ENCODE measurements at regions not wholly inside any gene's neighbourhood (a gene's known extent, or its start where the extent isn't known, plus 50 kb on each side); places are given as distances from the start of the nearest gene placed in this dataset.

DNA sequence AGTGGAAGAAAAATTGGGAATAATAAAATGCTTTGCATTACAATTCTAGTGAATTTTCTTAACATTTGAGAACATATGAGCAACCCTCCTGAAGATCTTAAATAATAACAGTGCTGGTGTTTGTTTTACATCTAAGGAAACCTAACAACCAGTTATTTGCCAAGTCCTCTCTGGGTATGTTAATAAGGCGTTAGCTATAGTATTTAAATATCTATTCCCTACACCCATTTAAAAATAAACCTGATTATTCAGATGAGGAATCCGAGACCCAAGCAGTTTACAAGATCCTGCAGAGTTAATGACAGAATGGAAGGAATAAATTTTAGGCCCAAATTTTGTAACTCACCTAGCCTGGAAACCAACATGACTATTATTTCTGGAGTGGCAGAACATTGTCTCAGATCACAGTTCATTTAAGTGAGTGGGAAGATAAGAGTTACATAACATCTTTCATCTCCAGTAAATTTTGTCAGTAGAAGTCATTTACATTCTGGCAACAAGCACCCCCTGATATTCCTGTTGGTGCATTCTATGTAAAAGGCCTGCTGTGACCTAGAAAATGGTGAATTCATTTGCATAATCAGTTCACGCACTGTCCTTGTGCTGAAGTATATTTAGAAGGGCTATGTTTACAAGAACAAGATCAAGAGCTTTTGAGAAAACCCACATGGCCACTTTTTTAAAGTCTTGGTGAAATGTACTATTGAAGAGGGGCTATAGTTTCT is 148.2 kb downstream of the COX7C start:
- no peaks in the 10 kb centered on the region for H3K36me3 ChIP-seq (ENCODE audit: control insufficient read depth in 2 of 2, extremely low read depth in 1 of 2, insufficient read depth in 1 of 2, low read length in 1 of 2)
- Mint-ChIP-seq H3K36me3 (no peaks in the 10 kb centered on the region), H3K27ac (no peak overlapping the region), H3K4me1 (no peaks in the 10 kb centered on the region), H3K27me3 (peaks cover 0 to 4% of the 10 kb centered on the region in 2 donors), H3K4me3 (no peak overlapping the region), H3K9me3 (peaks cover 0 to 8% (median 0%) of the 10 kb centered on the region in 3 donors)
- no peaks in the 10 kb centered on the region for H3K9me3 ChIP-seq
- no peaks in the 10 kb centered on the region for H3K27me3 ChIP-seq (replicated peaks in 1 of 2; ENCODE audit: control insufficient read depth in 2 of 2, extremely low read depth in 1 of 2, insufficient read depth in 2 of 2, low read length in 1 of 2)
- no peaks in the 10 kb centered on the region for H3K4me1 ChIP-seq (ENCODE audit: control insufficient read depth in 1 of 2, extremely low read depth in 1 of 2, insufficient read depth in 2 of 2, low read length in 2 of 2)
- ChIA-PET POLR2A (no interaction called here), CTCF (no interaction called here)
- no peak for ATAC-seq (replicated peaks in 1 of 4)
- H3K4me3 ChIP-seq (ENCODE audit: control insufficient read depth in 1 of 2, extremely low read depth in 1 of 2, low read length in 1 of 2) = no peak overlapping the region
- no peak for DNase-seq
- 89% methylated on average over 1 of the region's 3 CpGs for WGBS (ENCODE audit: insufficient coverage)
- H3K27ac ChIP-seq (ENCODE audit: low read length) = no peak overlapping the region

- H3K36me3 Mint-ChIP-seq = no peaks in the 10 kb centered on the region
- CTCF ChIA-PET = no interaction called here
- H3K27me3 ChIP-seq (replicated peaks in 1 of 2; ENCODE audit: control insufficient read depth in 2 of 2, extremely low read depth in 1 of 2, insufficient read depth in 2 of 2, low read length in 1 of 2) = no peaks in the 10 kb centered on the region
- H3K9me3 Mint-ChIP-seq = peaks cover 2 to 8% (median 7%) of the 10 kb centered on the region in 3 donors
- no peaks in the 10 kb centered on the region for H3K4me1 ChIP-seq (ENCODE audit: control insufficient read depth in 1 of 2, extremely low read depth in 1 of 2, insufficient read depth in 2 of 2, low read length in 2 of 2)
- no CpG with 5 or more reads among the region's 2 CpGs for WGBS (ENCODE audit: insufficient coverage)
- H3K4me1 Mint-ChIP-seq = no peaks in the 10 kb centered on the region
- ATAC-seq (replicated peaks in 1 of 4) (no peak), DNase-seq (no peak)
- no peak overlapping the region for H3K27ac Mint-ChIP-seq
- POLR2A ChIA-PET = no interaction called here
- no peaks in the 10 kb centered on the region for H3K27me3 Mint-ChIP-seq
- H3K4me3 Mint-ChIP-seq = no peak overlapping the region
- no peak overlapping the region for H3K27ac ChIP-seq (ENCODE audit: low read length)
- no peaks in the 10 kb centered on the region for H3K9me3 ChIP-seq
- H3K36me3 ChIP-seq (ENCODE audit: control insufficient read depth in 2 of 2, extremely low read depth in 1 of 2, insufficient read depth in 1 of 2, low read length in 1 of 2) = no peaks in the 10 kb centered on the region
- no peak overlapping the region for H3K4me3 ChIP-seq (ENCODE audit: control insufficient read depth in 1 of 2, extremely low read depth in 1 of 2, low read length in 1 of 2)
Measured at GRCh38 chr5:86768699-86769202, 151.0 kb downstream of the COX7C start.

DNA sequence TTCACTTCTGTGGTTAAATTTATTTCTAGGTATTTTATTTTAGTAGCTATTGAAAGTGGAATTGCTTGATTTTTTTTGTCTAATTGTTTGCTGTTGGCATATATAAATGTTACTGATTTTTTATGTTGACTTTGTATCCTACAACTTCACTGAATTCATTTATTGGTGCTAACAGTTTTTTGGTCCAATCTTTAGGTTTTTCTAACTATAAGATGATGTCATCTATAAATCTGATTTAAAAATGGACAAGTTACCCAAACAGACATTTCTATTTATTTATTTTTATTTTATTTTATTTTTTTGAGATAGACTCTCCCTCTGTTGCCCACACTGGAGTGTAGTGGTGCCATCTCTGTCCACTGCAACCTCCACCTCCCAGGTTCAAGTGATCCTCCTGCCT is 162.3 kb downstream of the COX7C start:
- no peak for DNase-seq
- Histone ChIP-seq H3K36me3 (ENCODE audit: control insufficient read depth in 2 of 2, extremely low read depth in 1 of 2, insufficient read depth in 1 of 2, low read length in 1 of 2) (no peaks in the 10 kb centered on the region), H3K27me3 (replicated peaks in 1 of 2; ENCODE audit: control insufficient read depth in 2 of 2, extremely low read depth in 1 of 2, insufficient read depth in 2 of 2, low read length in 1 of 2) (peaks cover 0 to 3% of the 10 kb centered on the region in 2 experiments), H3K4me1 (ENCODE audit: control insufficient read depth in 1 of 2, extremely low read depth in 1 of 2, insufficient read depth in 2 of 2, low read length in 2 of 2) (no peaks in the 10 kb centered on the region), H3K9me3 (no peaks in the 10 kb centered on the region), H3K27ac (ENCODE audit: low read length) (no peak overlapping the region), H3K4me3 (ENCODE audit: control insufficient read depth in 1 of 2, extremely low read depth in 1 of 2, low read length in 1 of 2) (no peak overlapping the region)
- ChIA-PET CTCF (interaction anchor here in 1 of 2 donors (0.7 kb wide), 1 partner anchor 213 kb away, joined by 5 read pairs; no protein-coding TSS in a partner anchor), POLR2A (no interaction called here)
- peaks cover 3 to 14% (median 11%) of the 10 kb centered on the region in 3 donors for H3K9me3 Mint-ChIP-seq
- no peaks in the 10 kb centered on the region for H3K36me3 Mint-ChIP-seq
- ATAC-seq (replicated peaks in 1 of 4) = no peak
- no peaks in the 10 kb centered on the region for H3K4me1 Mint-ChIP-seq
- H3K27ac Mint-ChIP-seq = no peak overlapping the region
- peaks cover 4 to 11% of the 10 kb centered on the region in 2 donors for H3K27me3 Mint-ChIP-seq
- H3K4me3 Mint-ChIP-seq = no peak overlapping the region

DNA sequence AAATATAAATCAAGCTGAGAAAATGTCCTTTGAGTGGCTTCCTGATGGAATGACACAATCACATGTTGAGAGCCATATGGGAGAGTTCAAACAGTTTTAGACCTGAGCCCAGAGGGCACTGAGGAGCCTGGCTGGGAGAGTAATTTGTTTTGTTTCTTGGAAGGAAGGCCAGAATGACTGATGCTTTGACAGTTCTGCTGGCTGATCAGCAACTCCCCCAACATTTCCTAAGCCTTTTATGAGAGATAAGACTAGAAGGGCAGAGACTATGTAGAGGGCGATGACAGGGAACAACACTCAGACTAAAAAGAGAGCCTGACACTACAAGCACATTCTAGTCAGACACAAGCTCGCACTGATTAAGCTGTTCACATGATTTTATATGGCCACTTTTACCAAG is 169.2 kb downstream of the COX7C start:
- no peaks in the 10 kb centered on the region for H3K9me3 Mint-ChIP-seq
- no peaks in the 10 kb centered on the region for H3K4me1 Mint-ChIP-seq
- no peaks in the 10 kb centered on the region for H3K36me3 ChIP-seq (ENCODE audit: control insufficient read depth in 2 of 2, extremely low read depth in 1 of 2, insufficient read depth in 1 of 2, low read length in 1 of 2)
- no peak for ATAC-seq (replicated peaks in 1 of 4)
- H3K27ac Mint-ChIP-seq = no peak overlapping the region
- DNase-seq = no peak
- H3K4me3 ChIP-seq (ENCODE audit: control insufficient read depth in 1 of 2, extremely low read depth in 1 of 2, low read length in 1 of 2) = no peak overlapping the region
- no peaks in the 10 kb centered on the region for H3K27me3 ChIP-seq (replicated peaks in 1 of 2; ENCODE audit: control insufficient read depth in 2 of 2, extremely low read depth in 1 of 2, insufficient read depth in 2 of 2, low read length in 1 of 2)
- H3K4me1 ChIP-seq (ENCODE audit: control insufficient read depth in 1 of 2, extremely low read depth in 1 of 2, insufficient read depth in 2 of 2, low read length in 2 of 2) = no peaks in the 10 kb centered on the region
- 80% methylated on average over 1 of the region's 2 CpGs for WGBS (ENCODE audit: insufficient coverage)
- H3K36me3 Mint-ChIP-seq = no peaks in the 10 kb centered on the region
- no peak overlapping the region for H3K27ac ChIP-seq (ENCODE audit: low read length)
- no peaks in the 10 kb centered on the region for H3K9me3 ChIP-seq
- H3K4me3 Mint-ChIP-seq = no peak overlapping the region
- H3K27me3 Mint-ChIP-seq = no peaks in the 10 kb centered on the region
- POLR2A ChIA-PET = no interaction called here
- CTCF ChIA-PET = no interaction called here

DNA sequence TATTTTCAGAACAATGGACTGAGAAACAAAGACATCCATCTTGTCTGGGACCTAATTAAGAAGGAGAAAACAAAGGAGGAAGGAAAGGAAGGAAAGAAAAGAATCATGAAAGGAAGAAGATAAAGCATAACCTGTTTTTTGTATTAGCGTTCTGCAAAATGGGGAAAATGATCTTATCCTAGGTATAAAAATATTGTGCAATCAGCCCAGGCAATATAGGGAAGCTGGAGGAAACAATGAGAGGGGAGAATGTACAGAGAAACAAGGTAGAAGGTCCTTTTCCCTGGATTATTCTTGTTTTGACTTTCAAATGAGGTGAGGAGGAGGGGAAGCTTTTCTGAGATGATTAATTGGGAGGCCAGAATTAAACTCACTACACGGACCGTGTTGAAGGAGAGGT is 177.9 kb downstream of the COX7C start:
- H3K4me3 Mint-ChIP-seq = no peak overlapping the region
- Histone ChIP-seq H3K36me3 (ENCODE audit: control insufficient read depth in 2 of 2, extremely low read depth in 1 of 2, insufficient read depth in 1 of 2, low read length in 1 of 2) (no peaks in the 10 kb centered on the region), H3K27ac (ENCODE audit: low read length) (no peak overlapping the region), H3K4me3 (ENCODE audit: control insufficient read depth in 1 of 2, extremely low read depth in 1 of 2, low read length in 1 of 2) (no peak overlapping the region), H3K4me1 (ENCODE audit: control insufficient read depth in 1 of 2, extremely low read depth in 1 of 2, insufficient read depth in 2 of 2, low read length in 2 of 2) (no peaks in the 10 kb centered on the region), H3K9me3 (no peaks in the 10 kb centered on the region), H3K27me3 (replicated peaks in 1 of 2; ENCODE audit: control insufficient read depth in 2 of 2, extremely low read depth in 1 of 2, insufficient read depth in 2 of 2, low read length in 1 of 2) (no peaks in the 10 kb centered on the region)
- peaks cover 0 to 5% (median 0%) of the 10 kb centered on the region in 3 donors for H3K9me3 Mint-ChIP-seq
- WGBS (ENCODE audit: insufficient coverage) = 29% methylated on average over 1 of the region's 3 CpGs
- ChIA-PET CTCF (no interaction called here), POLR2A (no interaction called here)
- H3K27ac Mint-ChIP-seq = no peak overlapping the region
- no peak for ATAC-seq (replicated peaks in 1 of 4)
- no peaks in the 10 kb centered on the region for H3K4me1 Mint-ChIP-seq
- DNase-seq = no peak
- peaks cover 7 to 18% of the 10 kb centered on the region in 2 donors for H3K27me3 Mint-ChIP-seq
- H3K36me3 Mint-ChIP-seq = no peaks in the 10 kb centered on the region

DNA sequence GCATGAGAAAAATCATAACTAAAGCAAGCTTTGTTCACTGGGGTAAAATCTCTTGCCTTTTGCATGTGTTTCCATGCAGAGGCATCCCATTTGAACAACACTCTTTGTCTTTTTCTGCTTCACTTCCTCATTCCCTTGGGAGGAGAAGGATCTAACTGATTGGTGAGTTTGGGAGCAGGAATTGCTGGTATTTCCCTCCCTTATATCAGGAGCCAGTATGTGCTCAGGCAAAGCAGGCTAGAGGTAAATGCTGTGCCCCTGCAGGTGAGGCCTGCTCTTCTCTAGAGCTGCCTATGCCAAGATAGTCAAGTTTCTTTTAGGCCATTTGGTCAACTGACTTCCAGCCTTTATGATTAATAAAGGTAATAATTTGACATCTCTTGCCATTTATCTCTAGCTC is 179.9 kb downstream of the COX7C start:
- Histone ChIP-seq H3K27ac (ENCODE audit: low read length) (no peak overlapping the region), H3K36me3 (ENCODE audit: control insufficient read depth in 2 of 2, extremely low read depth in 1 of 2, insufficient read depth in 1 of 2, low read length in 1 of 2) (no peaks in the 10 kb centered on the region), H3K27me3 (replicated peaks in 1 of 2; ENCODE audit: control insufficient read depth in 2 of 2, extremely low read depth in 1 of 2, insufficient read depth in 2 of 2, low read length in 1 of 2) (no peaks in the 10 kb centered on the region), H3K9me3 (no peaks in the 10 kb centered on the region), H3K4me3 (ENCODE audit: control insufficient read depth in 1 of 2, extremely low read depth in 1 of 2, low read length in 1 of 2) (no peak overlapping the region), H3K4me1 (ENCODE audit: control insufficient read depth in 1 of 2, extremely low read depth in 1 of 2, insufficient read depth in 2 of 2, low read length in 2 of 2) (no peaks in the 10 kb centered on the region)
- H3K27ac Mint-ChIP-seq = no peak overlapping the region
- POLR2A ChIA-PET = no interaction called here
- DNase-seq (no peak), ATAC-seq (replicated peaks in 1 of 4) (no peak)
- H3K36me3 Mint-ChIP-seq = no peaks in the 10 kb centered on the region
- CTCF ChIA-PET = no interaction called here
- no peaks in the 10 kb centered on the region for H3K4me1 Mint-ChIP-seq
- no peak overlapping the region for H3K4me3 Mint-ChIP-seq
- peaks cover 0 to 5% (median 0%) of the 10 kb centered on the region in 3 donors for H3K9me3 Mint-ChIP-seq
- H3K27me3 Mint-ChIP-seq = peaks cover 7 to 21% of the 10 kb centered on the region in 2 donors

DNA sequence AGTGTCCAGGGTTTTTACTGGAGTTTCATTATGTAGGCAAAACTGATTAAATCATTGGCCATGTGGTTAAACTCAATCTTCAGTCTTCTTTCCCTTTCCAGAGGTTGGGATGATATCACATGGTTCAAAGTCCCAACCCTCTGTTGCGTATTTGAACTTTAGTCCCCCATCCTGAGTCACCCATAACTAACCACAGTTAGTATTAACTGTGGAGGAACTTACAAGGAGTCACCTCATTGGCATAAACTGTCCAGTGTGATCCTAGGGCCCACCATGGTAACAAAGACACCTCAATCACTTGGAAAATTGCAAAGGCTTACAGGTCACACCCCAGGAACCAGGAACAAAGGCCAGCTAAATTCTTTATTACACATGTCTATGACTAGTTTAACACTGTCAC is 188.5 kb downstream of the COX7C start:
- CTCF ChIA-PET = no interaction called here
- no CpG with 5 or more reads among the region's 1 CpG for WGBS (ENCODE audit: insufficient coverage)
- Histone ChIP-seq H3K27me3 (replicated peaks in 1 of 2; ENCODE audit: control insufficient read depth in 2 of 2, extremely low read depth in 1 of 2, insufficient read depth in 2 of 2, low read length in 1 of 2) (no peaks in the 10 kb centered on the region), H3K27ac (ENCODE audit: low read length) (no peak overlapping the region), H3K9me3 (no peaks in the 10 kb centered on the region), H3K4me3 (ENCODE audit: control insufficient read depth in 1 of 2, extremely low read depth in 1 of 2, low read length in 1 of 2) (no peak overlapping the region), H3K4me1 (ENCODE audit: control insufficient read depth in 1 of 2, extremely low read depth in 1 of 2, insufficient read depth in 2 of 2, low read length in 2 of 2) (no peaks in the 10 kb centered on the region), H3K36me3 (ENCODE audit: control insufficient read depth in 2 of 2, extremely low read depth in 1 of 2, insufficient read depth in 1 of 2, low read length in 1 of 2) (no peaks in the 10 kb centered on the region)
- Mint-ChIP-seq H3K36me3 (no peaks in the 10 kb centered on the region), H3K4me3 (no peak overlapping the region), H3K4me1 (no peaks in the 10 kb centered on the region), H3K9me3 (peaks cover 4 to 5% (median 4%) of the 10 kb centered on the region in 3 donors), H3K27me3 (peaks cover 4 to 9% of the 10 kb centered on the region in 2 donors), H3K27ac (no peak overlapping the region)
- DNase-seq (no peak), ATAC-seq (replicated peaks in 1 of 4) (no peak)
- POLR2A ChIA-PET = interaction anchor here in 1 of 2 donors (0.6 kb wide), 1 partner anchor 87 kb away, joined by 3 read pairs; no protein-coding TSS in a partner anchor
